Skin of body (tissue), 1 donor: ENCODE measurements at regions not wholly inside any gene's neighbourhood (a gene's known extent, or its start where the extent isn't known, plus 50 kb on each side); places are given as distances from the start of the nearest gene placed in this dataset.

Source experiments
- DNase-seq: peaks from one replicate; lab custom pipeline; 2025; lab: John Stamatoyannopoulos, UW

DNA sequence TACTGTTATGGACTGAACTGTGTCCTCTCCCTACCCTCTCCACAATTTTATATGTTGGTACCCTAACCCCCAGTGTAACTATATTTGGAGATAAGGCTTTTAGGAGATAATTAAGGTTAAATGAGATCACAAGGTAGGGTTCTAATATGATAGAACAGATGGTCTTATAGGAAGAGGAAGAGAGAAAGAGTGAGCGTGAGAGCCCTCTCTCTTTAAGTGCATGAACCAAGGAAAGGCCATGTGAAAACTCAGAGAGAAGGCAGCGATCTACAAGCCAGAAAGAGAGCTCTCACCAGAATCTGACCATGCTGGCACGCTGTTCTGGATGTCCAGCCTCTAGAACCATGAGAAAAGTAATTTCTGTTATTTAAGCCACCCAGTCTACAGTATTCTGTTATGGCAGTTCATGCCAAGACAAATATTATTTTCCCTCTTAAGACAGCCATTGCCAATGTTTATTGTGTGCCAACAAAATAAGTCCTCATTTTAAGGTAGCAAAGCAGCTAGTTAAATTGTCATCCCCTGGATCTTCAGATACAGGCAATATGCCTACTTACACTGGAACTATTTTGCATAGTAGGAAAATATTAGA lies 336.2 kb downstream of the MID1IP1 start:
- no peak for DNase-seq

DNA sequence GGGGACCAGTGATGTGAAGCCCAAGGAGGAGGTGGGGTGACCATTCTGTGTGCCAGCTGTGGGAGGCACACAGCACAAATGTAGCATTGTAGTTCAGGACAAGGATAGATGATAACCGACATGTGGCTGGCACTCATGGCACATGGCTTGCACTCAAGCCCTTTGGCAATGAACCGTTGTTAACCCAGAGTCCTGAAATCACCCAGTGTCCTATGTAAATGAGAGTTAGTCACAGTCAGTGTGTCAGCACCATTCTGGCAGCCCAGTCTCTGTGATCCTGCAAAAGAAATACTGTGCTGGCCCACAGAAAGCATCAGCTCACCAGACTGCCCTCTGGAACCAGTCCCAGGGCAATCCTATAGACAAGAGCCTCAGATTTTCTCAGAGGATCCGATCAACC lies 339.3 kb downstream of the MID1IP1 start:
- DNase-seq = no peak

DNA sequence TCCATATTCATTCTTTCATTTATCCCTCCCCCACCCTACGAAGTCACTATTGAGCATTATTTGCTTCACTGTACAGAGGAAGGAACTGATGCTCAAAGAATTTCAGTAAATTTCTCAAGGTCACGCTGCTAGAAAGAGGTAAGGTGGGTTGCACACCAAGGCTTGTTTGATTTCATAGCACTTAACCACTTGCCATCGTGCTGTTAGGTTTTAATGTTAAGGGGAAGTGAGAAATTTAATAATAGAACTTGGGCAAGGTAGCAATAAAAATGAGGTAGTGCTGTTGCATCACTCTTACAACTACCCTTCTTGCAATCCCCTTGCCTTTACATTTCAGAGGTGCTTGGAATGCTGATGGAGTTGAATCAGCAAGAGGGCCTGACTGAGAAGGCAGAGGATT lies 343.1 kb downstream of the MID1IP1 start:
- no peak for DNase-seq

DNA sequence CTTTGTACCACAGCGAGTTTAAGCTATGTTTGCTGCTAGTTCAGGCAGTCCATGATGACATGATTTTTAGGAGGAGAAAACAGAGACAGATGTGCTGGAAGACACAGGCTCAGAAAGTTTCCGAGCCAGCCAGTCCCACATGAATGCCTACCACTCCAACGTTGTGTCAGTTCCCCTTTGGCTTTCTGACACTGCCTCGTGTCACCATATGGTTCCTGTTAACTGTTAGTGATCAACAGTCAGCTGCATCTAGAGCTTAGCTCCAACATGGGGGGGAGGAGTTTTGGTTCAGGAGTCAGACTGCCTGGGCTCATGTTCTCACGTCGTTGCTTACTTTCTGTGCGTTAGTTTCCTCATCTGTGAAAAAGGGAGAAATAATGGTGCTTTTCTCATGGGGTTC lies 343.7 kb downstream of the MID1IP1 start:
- DNase-seq = peak; percentile 48

GRCh38 chrX:39145859-39146258 lies 344.6 kb downstream of the MID1IP1 start:
- DNase-seq = no peak

DNA sequence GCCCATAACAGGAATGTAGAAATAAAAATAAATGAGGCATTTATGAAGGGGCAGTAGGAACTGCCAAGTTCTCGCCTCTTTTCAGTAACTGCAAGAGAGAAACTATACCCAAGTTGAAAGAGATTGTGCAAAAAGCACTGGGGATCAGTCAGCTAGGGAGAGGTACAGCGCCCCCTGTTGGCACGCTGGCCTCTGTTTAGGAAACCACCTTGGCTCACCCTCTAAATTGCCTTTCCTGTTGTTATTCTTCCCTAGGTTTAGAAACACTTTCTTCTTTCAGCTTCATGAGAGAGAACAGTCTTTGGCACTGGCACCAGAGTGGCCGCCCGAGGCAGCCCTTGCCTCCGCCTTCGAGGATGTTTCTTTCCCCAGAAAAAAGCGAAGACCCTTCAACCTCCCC lies 348.5 kb downstream of the MID1IP1 start:
- peak; percentile 12 for DNase-seq

DNA sequence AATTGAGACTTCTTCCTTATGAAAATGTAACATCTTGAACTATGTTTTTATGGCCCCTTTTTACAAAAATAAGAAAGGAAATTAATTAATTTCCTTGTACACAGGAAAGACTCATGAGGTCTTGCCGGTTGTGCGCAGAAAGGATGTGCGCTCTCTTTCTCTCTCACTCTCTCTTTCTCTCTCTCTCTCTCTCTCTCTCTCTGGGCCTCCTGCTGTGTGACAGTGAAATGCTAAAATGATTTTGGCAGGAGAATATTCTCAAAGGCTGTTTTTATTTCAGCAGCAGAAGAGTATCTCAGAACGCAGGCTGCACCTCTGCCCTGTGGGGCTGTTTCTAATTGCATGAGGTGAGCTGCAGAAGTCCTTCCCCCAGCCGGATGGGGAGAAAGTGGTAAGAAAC lies 349.0 kb downstream of the MID1IP1 start:
- no peak for DNase-seq

DNA sequence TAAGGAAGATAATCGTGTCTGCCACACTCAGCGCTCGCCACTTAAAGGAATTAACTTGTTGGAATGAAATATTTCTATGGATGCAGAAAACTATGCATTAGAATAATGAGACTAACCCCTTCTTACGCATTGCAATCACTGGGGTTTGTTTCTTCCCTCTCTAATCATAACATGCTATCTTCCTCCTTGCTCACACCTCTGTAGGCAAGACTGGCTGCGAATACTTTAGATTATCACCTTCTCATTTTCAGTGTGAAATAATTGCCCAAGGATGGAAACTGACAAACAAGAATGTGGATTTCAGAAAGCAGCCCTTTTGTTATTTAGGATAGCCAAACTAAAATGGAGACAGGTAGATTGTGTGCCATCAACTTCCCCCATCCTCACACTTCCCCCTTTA lies 349.4 kb downstream of the MID1IP1 start:
- DNase-seq = no peak

DNA sequence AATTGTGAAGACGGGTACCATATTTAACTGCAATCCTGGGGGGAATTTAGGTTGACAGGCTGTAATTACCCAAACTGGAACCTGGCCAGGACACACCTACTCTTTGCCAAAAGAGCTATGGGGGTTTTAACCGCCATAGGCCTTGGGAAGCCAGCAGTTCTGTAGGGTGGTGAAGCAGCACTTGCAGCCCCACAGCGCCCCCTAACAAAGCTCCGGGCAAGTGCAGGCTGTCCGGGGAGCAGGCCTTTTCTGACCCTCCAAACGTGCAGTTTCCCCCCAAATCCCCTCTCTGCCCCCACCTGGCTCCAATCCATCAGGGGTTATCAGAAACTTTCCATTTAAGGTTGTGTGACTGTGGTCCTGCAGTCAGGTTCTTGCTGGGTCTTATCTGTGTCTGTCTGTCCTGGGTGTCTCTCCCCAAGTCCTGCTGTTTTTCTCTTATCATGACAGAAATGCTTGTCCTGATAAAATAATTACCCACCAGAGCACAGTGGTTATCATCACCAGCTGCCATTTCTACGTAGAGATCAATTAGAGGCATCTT lies 350.9 kb downstream of the MID1IP1 start:
- DNase-seq = no peak

GRCh38 chrX:39156051-39156450 lies 354.8 kb downstream of the MID1IP1 start:
- no peak for DNase-seq

GRCh38 chrX:39157006-39157405 lies 355.7 kb downstream of the MID1IP1 start:
- DNase-seq = no peak

GRCh38 chrX:39157796-39158195 lies 356.5 kb downstream of the MID1IP1 start:
- DNase-seq = no peak

- DNase-seq = no peak
Measured at GRCh38 chrX:39158801-39159657, 357.8 kb downstream of the MID1IP1 start.

DNA sequence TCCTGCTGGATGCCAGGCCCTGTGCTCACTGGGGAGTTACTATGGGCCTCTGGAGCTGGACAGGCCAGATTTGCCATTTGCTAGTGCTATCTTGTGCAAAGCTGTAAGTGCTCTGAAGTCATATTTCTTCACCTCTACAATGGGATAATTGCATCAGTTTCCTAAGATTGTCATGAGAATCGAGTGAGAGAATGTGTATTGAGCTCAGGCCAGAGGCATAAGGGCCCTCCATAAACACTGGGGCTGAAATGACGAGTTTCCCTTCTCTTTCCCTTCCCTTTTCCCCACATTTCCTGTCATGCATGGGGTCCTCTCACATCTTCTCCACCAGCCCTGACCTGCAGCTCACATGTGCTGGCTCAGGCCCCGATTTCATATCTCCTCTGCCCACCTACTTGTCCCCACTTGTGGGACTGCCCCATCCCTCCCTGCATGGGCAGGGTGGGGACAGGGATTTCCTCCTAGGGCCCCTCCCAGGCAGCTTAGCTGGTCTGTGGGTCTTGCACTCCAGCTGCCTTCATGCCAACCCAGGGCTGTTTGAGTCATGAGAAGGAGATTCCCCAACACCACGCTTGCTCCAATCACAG lies 358.8 kb downstream of the MID1IP1 start:
- no peak for DNase-seq

GRCh38 chrX:39161611-39162255 lies 360.5 kb downstream of the MID1IP1 start:
- DNase-seq = no peak

DNA sequence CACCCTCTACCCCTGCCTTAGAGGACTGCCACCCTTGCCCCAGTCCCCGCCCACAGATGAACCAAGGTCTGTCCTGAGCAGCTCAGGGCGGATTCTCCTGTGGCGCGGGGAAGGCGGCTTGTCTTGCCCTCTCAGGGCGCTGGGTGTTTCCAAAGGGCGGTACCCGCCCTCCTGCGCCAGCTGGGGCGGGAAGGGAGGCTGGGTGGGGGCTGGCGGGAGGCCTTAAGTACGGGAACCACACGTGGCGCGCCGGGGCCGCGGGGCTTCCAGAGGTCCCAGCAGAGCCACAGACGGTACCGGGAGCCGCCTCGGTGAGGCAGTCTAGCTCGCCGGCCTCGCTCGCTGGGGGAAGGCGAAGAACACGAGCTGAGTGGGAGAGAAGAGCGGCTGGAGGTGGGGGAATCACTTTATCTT lies 361.1 kb downstream of the MID1IP1 start:
- DNase-seq = no peak

- DNase-seq = no peak
Measured at GRCh38 chrX:39163581-39164126, 362.4 kb downstream of the MID1IP1 start.

DNA sequence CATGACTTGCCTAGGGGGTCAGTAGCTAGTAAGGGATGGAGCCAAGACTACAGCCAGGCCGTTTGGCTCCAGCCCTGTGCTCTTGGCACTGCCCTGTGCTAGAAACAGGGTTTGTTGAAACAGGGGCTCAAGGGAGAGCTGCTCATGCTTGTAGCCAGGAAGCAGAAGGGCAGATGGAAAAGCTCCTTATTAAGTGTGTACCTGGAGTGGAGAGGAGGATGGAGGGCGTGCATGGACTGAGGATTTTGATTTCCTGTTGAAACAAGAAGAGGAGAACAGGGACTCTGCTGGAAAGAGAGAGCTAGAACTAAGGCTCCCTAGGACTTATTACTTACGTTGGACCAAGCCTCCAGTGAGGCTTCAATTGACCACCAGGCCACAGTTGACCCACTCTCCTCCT lies 363.0 kb downstream of the MID1IP1 start:
- DNase-seq = no peak

GRCh38 chrX:39165185-39165584 lies 363.9 kb downstream of the MID1IP1 start:
- no peak for DNase-seq

DNA sequence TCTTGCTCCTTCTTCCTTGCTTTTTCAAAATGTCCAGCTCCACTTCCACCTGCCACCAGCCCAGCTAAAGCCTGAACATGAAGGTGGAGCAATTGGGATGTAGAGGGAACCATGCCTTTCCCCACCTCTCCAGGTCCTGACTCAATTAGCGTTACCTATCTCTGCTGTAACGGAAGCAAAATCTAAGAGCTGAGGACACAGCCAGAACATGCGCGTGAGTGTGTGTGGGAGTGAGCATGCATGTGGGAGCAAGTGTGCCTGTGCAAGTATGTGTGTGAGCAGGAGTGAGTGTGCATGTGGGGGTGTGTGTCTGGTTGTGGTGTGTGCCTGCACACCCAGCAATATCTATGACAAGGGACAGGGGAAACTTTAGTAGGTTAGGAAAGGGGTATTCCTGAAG lies 364.5 kb downstream of the MID1IP1 start:
- no peak for DNase-seq

DNA sequence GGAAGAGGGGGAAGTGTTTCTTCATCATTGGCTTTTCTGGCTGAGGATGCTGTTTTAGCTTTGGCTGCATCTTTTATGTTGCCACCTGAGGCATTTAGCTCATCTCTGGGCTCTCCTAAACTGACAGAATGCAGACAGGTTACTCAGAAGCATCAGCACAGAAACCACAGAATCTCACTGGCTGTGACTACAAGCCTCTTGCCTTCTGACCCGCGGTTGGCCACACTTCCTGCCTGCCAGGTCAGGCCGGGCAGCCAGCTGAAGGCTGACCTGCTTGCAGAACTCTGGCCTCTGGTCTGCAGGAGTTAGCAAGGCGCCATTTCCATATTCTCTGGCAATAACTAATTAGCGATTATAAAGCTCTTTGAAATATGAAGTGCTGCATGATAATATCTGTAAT lies 366.5 kb downstream of the MID1IP1 start:
- no peak for DNase-seq

GRCh38 chrX:39168609-39169008 lies 367.4 kb downstream of the MID1IP1 start:
- DNase-seq = no peak
